ENCODE measurements at regions not wholly inside any gene's neighbourhood (a gene's known extent, or its start where the extent isn't known, plus 50 kb on each side); places are given as distances from the start of the nearest gene placed in this dataset.

GRCh38 chr2:67515056-67515455 is 117.9 kb downstream of the ETAA1 start:
- no peak for TF ChIP-seq CTCF (IDR thresholded peaks at IDR 0.05)
- no peak for TF ChIP-seq POLR2A (IDR thresholded peaks at IDR 0.05)
